ENCODE measurements at regions not wholly inside any gene's neighbourhood (a gene's known extent, or its start where the extent isn't known, plus 50 kb on each side); places are given as distances from the start of the nearest gene placed in this dataset.
A peak's percentile ranks its signal among the peaks of the same experiment; 100 is the strongest.
"Not testable (repeated sequence)": the region's sequence is repeated elsewhere in the genome, so short reads cannot be mapped to it uniquely, and the experiment has no call there.

GRCh38 chr18:54433368-54433767 lies 75.7 kb downstream of the C18orf54 start:
- no peak for ATAC-seq

DNA sequence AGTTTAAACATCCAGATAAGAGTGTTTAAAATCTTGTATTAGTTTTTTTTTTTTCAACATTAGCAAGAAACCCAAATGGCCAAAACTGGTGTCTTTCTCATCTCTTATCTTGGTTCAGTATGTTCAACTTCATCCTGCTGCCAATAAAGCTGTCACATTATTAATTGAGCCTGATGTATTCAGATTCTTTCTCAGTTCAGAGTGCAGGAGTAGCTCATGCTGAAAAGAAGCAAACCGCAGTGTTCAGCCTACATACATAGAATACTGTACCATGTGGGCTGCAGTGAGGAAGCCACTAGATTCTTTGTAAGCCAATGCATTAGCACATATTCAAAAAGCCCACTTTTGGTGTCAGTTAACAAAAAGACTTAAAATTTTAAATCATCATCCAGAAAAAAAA lies 76.2 kb downstream of the C18orf54 start:
- no peak for ATAC-seq

GRCh38 chr18:54434453-54434852 lies 76.7 kb downstream of the C18orf54 start:
- no peak for ATAC-seq

- no peak for ATAC-seq
Observed at GRCh38 chr18:54436501-54436900, 78.8 kb downstream of the C18orf54 start.

DNA sequence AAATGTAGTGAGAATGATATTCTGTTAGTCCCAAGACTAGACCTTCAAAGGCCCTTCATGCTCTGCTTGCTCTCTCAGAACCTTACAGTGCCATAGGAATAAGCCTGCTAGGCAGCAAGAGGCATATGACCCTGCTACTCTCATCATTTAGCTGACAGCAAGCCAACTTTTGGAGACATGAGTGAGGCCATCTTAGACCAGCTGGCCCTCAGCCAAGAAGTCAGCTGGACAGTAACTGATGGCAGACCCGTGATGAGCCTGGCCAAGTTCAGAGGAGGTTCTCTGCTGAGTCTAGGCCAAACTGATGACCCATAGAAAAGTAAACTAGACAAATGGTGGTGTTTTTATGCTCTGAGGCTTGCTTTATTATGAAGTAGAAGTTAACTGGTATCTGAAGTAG lies 82.6 kb downstream of the C18orf54 start:
- ATAC-seq, result no peak

DNA sequence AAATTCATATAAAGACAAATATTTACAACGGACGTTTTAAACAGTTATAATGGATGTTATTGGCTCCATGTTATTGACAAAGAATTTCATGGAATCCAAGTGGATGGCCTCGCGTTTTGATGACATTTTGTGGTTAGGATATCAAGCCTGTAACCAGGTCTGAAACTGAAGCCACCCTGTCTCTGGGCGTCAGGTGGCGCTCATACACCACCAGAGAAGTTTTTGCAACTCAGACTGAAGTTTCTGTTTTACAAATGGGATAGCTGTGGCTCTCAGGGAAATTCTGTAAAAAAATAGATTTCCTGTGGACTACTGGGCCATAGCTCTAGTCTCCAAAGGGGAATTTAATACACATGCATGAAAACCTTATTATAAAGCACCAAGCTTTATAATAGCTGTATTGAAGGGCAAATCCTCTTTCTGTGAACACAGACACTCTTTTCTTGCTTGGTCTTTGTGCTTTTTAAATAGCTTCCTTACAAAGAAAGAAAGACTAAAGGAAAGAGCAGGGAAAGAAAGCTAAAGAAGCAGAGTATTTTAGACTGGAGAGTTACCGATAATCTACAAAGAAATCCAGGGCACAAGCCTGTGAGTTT lies 86.7 kb downstream of the C18orf54 start:
- peak; percentile 71 for ATAC-seq

DNA sequence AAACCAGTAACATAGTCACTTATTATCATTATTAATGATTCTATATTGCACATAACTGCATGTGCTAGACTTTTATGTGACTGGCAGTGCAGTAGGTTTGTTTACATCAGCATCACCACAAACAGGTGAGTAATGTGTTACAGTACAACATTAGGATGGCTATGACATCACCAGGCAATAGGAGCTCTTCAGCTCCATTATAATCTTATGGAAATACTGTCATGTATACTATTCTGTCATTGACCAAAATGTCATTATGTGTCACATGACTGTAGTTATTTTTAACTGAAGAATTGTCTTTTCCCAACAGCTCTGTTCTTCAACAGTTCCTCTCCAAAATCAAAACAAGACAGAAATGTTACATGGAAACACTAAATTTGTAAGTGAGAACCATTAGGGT lies 96.3 kb downstream of the C18orf54 start:
- peak; percentile 73 for ATAC-seq

GRCh38 chr18:54465502-54465901 lies 107.8 kb downstream of the C18orf54 start:
- no peak for ATAC-seq

DNA sequence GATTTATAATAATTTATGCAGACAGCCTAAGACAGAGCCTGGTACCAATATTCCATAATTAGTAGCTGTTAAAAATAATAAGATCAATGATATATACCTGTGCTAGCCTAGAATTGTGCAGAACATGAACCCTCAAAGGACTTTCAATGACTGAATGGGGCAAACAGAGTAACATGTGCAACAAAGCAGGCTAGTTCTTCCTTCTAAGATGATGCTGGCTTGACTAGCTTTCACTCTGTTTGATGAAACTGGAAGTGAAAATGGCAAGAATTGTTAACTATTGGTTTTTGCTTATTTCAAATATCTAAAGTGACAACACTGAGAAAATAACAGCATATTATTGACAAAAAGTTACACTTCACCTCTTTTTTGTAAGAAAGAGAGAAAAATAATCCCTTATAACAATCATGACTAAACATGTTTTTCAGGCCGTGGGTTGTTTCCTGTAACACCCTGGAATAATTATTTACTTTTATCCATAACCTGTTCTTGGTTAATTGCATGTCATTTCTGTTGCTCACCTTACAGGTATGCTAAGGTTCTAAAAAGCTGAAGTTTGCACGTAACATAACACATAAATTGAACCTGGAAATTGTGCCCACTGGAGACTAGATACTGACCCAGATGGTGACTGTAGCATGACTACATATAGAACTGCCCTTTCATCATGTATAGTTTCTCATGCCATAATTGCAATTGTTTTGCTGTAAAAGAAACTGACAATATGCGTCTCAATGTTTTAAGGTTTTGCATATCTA lies 108.7 kb downstream of the C18orf54 start:
- peak; percentile 89 for ATAC-seq

DNA sequence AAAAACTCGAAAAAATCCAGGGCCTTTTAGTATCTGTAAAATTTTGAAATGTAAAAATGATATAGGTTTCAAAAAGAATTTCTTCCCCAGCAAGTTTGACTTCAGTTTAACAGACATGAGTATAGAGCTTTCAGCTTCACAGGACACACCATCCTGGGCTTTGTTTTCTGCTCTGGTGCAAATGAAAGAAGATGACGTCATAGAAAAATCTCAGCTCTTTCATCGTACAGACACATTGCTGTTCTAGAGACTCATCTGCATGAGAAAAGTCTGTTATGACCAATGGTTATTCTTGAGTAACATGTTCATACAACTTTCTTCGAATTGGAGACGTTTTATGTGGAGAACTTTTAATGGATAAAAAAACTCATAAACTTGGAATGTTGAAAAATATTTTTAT lies 111.7 kb upstream of the DYNAP start:
- peak; percentile 84 for ATAC-seq

- no peak for ATAC-seq
Observed at GRCh38 chr18:54480616-54481015, 110.4 kb upstream of the DYNAP start.

DNA sequence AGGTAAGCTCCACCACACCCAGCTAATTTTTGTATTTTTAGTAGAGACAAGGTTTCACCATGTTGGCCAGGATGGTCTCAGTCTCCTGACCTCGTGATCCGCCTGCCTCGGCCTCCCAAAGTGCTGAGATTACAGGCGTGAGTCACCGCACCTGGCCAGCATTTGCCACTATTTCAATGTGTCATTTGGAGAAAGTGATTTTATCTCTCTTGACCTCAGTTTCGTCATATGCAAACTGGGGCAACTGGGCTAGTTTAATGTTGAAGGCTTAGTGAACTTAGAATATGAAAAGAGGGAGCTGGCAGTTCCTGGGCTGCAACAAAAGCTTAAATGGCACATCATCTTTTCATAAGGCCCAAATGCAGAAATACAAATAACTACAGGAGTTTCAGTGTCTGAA lies 88.6 kb upstream of the DYNAP start:
- ATAC-seq, result not testable (repeated sequence)

DNA sequence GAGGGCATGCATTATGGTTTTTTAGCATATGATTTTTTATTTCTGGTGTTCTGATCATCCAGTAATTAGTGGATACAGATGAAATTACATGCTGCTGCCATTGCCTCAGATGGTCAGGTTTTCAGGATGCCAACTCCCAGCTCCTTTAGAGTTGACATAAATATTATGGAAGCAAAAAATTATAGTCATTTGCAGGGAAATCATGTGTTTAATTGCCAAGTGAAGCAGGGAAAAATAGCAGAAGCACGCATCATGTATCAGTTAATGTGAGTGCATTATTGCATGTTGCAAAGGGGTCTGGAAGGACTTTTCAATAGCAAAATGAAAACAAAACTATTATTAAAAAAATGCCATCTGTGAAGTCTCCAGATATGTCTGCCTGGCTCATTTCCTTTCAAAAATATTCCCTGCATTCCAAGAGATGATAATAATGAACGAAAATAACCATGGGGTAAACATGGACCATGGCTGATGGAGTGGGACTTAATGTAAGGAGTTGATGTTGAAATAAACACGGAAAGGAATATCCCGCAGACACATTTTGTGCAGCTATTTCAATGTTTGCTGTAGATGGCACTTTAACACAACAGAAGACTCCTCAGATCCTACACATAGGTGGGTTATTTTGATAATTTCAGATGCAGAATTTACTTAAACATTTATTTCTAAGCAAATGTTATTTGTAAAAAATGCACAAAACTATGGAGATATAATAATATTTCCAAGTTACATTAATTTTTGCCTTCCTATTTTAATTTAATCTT lies 87.7 kb upstream of the DYNAP start:
- ATAC-seq, result no peak

DNA sequence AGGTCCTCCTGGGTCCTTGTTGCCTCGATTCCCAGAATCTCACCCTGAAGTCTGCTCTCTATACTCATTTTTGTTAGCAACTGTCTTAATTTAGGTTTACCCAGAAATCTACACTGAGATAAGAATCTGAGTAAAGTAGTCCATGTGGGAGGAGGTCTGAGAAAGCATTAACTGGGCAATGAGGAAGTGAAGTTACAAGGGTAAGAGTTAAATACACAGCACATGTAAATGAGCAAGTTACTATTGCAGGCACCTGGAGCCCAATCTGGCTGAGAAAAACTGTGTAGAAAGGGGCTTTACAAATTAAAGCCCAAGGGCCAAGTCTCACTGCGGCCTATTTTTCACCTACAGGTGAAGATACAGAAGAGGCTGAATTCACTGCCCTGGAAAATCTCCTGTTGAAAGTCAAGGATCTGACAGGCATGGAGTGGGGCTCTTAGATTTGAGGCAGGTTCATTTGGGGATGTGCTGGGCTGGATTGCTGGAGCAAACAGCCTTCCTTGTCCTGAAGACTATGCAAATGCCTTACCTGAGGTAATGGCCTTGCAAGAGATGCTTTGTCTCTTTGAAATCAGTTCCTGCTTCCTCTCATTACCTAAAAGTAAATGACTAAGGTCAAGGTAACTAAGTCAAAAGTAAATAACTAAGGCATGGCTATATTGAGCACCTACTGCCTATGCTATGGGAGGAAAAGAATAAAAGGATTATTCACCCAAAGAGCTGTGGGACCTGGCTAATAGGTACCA lies 84.4 kb upstream of the DYNAP start:
- peak; percentile 71 for ATAC-seq

DNA sequence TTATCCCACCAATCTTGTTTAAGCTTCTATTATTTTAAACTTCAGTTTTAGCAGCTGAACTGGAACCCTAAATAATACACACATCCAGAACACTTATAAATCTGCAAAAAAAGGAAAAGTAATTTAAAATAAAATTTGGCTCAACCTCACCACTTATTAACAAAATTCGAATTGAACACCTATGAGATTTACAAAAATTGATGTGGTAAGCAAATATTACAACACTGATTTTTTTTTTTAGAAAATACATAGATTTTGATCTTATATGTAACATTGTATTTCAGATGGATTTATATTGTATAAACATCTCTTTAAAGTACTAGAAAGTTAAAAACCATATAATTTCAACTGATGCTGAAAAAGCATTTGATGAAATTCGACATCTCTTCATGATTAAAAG lies 81.3 kb upstream of the DYNAP start:
- no peak for ATAC-seq

GRCh38 chr18:54515149-54515548 lies 75.9 kb upstream of the DYNAP start:
- no peak for ATAC-seq

GRCh38 chr18:54517521-54517920 lies 73.5 kb upstream of the DYNAP start:
- ATAC-seq, result peak; percentile 87

- no peak for ATAC-seq
Observed at GRCh38 chr18:54521846-54522245, 69.2 kb upstream of the DYNAP start.

GRCh38 chr18:54528942-54529376 lies 62.1 kb upstream of the DYNAP start:
- no peak for ATAC-seq

GRCh38 chr18:54529444-54529843 lies 61.6 kb upstream of the DYNAP start:
- no peak for ATAC-seq

DNA sequence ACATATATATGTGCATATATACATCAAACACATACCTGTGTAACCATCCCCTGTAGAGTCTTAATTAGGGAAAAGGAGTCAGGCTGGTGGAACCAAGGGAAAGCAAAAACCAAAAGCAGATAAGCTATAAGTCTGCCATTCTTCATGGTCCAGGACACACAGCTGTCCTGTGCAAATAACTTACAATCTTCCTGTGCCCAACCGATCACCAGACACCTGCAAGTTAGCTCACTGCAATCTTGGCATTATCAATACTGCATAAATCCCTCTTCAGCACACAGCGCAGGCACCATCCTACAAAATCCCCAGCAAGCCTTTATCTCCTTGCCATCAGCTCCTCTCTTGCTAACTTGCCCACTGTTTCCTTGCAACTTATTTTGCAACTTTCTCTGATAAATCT lies 60.8 kb upstream of the DYNAP start:
- no peak for ATAC-seq

DNA sequence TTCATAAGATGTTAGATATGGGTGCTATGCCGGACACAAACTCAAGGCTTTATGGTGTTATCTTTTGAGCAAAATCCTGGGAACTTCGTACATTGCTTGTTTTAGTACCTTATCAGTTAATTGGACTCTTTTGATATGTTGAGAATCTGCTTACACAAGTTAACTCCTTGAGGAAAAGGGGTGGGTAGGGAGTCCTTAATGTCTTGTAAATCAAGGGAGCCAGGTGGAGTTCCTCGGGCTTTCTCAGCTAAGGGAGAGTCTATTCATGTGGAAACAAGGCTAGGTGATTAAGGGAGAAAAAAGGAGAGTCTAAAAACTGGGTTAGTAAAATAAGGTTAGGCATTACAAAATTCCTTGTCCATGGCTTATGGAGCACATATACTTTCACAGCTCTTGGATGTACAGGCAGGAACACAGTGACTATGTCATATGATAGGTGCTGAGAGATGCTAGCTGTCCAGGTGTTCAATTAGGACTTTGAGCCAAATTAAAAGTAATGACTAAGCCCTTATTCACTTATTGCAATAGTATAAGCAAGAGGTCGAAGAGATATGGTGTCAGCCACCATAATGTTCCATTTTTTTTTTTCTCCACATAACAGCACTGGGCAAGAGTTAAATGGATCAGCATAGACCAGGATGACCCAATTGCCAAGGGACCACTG lies 59.5 kb upstream of the DYNAP start:
- no peak for ATAC-seq

All from esophagus mucosa (tissue), 1 donor.